Neural cell (in vitro differentiated cells): ENCODE measurements at regions not wholly inside any gene's neighbourhood (a gene's known extent, or its start where the extent isn't known, plus 50 kb on each side); places are given as distances from the start of the nearest gene placed in this dataset.

Source experiments
- EP300 ChIP-seq: fragments of 450-650 bp; conservative IDR thresholded peaks from 2 replicates; pipeline ENCODE4 v1.6.1; 2014; ENCODE audit warnings: antibody characterized with exemption, mild to moderate bottlenecking, moderate library complexity; ENCODE audit not compliant: poor library complexity, severe bottlenecking
- EZH2 ChIP-seq: fragments of 200-600, 300-800 bp; shearing (Covaris generic), sonication (generic); IDR thresholded peaks from 2 replicates; pipeline ENCODE4 v1.6.1; 2014; ENCODE audit warnings: antibody characterized with exemption, low read length, borderline replicate concordance, mild to moderate bottlenecking; ENCODE audit not compliant: insufficient read depth, poor library complexity, severe bottlenecking
- MXI1 ChIP-seq: fragments of 450-650 bp; conservative IDR thresholded peaks from 2 replicates; pipeline ENCODE4 v1.6.1; 2014; ENCODE audit warnings: antibody characterized with exemption, mild to moderate bottlenecking; ENCODE audit not compliant: poor library complexity, severe bottlenecking
- POLR2AphosphoS5 ChIP-seq: IDR thresholded peaks from 2 replicates; pipeline ENCODE4 v1.6.1; 2012
- RAD21 ChIP-seq: fragments of 450-650 bp; conservative IDR thresholded peaks from 2 replicates; pipeline ENCODE4 v1.6.1; 2014; ENCODE audit warnings: antibody characterized with exemption, mild to moderate bottlenecking, moderate library complexity
- SMC3 ChIP-seq: fragments of 450-650 bp; conservative IDR thresholded peaks from 2 replicates; pipeline ENCODE4 v1.6.1; 2014; ENCODE audit warnings: antibody characterized with exemption, mild to moderate bottlenecking, moderate library complexity; ENCODE audit not compliant: poor library complexity
- TAF1 ChIP-seq: IDR thresholded peaks from 2 replicates; pipeline ENCODE4 v1.6.1; 2012; ENCODE audit warnings: low read depth
- TF ChIP-seq, protein P1 (sequence below): fragments of 450-650 bp; IDR thresholded peaks from 2 replicates; pipeline ENCODE4 v1.5.1; 2014; ENCODE audit warnings: antibody characterized with exemption, mild to moderate bottlenecking, moderate library complexity; ENCODE audit not compliant: poor library complexity, severe bottlenecking
- TF ChIP-seq, protein P2 (sequence below): IDR thresholded peaks from 2 replicates; pipeline ENCODE4 v1.6.1; 2012; ENCODE audit warnings: borderline replicate concordance

DNA sequence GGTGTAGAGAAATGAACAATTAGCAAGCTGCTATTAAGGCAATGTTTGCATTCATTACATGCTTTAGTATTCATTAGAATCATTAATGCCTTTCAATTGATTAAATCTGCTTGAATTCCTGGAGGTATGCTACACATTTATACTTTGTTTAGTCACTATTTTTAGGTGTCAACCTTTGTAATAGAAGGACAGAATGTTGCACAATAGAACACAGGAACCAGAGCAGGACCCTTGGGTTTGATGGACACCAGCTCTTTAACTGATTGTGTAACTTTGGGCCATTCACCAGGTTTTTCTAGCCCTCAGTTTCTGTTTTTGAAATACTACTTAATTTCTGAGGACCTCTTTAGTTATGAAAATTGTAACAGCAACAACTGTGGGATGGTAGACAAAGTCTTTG lies 317.6 kb upstream of the UMPS start:
- TF ChIP-seq, protein P1, sequence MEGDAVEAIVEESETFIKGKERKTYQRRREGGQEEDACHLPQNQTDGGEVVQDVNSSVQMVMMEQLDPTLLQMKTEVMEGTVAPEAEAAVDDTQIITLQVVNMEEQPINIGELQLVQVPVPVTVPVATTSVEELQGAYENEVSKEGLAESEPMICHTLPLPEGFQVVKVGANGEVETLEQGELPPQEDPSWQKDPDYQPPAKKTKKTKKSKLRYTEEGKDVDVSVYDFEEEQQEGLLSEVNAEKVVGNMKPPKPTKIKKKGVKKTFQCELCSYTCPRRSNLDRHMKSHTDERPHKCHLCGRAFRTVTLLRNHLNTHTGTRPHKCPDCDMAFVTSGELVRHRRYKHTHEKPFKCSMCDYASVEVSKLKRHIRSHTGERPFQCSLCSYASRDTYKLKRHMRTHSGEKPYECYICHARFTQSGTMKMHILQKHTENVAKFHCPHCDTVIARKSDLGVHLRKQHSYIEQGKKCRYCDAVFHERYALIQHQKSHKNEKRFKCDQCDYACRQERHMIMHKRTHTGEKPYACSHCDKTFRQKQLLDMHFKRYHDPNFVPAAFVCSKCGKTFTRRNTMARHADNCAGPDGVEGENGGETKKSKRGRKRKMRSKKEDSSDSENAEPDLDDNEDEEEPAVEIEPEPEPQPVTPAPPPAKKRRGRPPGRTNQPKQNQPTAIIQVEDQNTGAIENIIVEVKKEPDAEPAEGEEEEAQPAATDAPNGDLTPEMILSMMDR, result no peak
- no peak for TF ChIP-seq MXI1
- TF ChIP-seq SMC3, result no peak
- TF ChIP-seq POLR2AphosphoS5, result no peak
- TF ChIP-seq RAD21, result no peak
- TF ChIP-seq EZH2, result no peak
- TF ChIP-seq, protein P2, sequence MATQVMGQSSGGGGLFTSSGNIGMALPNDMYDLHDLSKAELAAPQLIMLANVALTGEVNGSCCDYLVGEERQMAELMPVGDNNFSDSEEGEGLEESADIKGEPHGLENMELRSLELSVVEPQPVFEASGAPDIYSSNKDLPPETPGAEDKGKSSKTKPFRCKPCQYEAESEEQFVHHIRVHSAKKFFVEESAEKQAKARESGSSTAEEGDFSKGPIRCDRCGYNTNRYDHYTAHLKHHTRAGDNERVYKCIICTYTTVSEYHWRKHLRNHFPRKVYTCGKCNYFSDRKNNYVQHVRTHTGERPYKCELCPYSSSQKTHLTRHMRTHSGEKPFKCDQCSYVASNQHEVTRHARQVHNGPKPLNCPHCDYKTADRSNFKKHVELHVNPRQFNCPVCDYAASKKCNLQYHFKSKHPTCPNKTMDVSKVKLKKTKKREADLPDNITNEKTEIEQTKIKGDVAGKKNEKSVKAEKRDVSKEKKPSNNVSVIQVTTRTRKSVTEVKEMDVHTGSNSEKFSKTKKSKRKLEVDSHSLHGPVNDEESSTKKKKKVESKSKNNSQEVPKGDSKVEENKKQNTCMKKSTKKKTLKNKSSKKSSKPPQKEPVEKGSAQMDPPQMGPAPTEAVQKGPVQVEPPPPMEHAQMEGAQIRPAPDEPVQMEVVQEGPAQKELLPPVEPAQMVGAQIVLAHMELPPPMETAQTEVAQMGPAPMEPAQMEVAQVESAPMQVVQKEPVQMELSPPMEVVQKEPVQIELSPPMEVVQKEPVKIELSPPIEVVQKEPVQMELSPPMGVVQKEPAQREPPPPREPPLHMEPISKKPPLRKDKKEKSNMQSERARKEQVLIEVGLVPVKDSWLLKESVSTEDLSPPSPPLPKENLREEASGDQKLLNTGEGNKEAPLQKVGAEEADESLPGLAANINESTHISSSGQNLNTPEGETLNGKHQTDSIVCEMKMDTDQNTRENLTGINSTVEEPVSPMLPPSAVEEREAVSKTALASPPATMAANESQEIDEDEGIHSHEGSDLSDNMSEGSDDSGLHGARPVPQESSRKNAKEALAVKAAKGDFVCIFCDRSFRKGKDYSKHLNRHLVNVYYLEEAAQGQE, result no peak
- no peak for TF ChIP-seq TAF1
- no peak for TF ChIP-seq EP300
